RKO (cell line): ENCODE measurements at regions not wholly inside any gene's neighbourhood (a gene's known extent, or its start where the extent isn't known, plus 50 kb on each side); places are given as distances from the start of the nearest gene placed in this dataset.
"Not testable (repeated sequence)": the region's sequence is repeated elsewhere in the genome, so short reads cannot be mapped to it uniquely, and the experiment has no call there.

ENCODE experiments used
- DNase-seq: peaks from one replicate; pipeline ENCODE4 v3.0.0-alpha.2; 2016; ENCODE audit warnings: low spot score

- DNase-seq, result no peak
Observed at GRCh38 chr1:4486408-4487120, 167.8 kb upstream of the AJAP1 start.

- DNase-seq, result no peak
Observed at GRCh38 chr1:4488018-4488417, 166.4 kb upstream of the AJAP1 start.

- no peak for DNase-seq
Observed at GRCh38 chr1:4489486-4489885, 164.9 kb upstream of the AJAP1 start.

- not testable (repeated sequence) for DNase-seq
Observed at GRCh38 chr1:4489992-4490391, 164.4 kb upstream of the AJAP1 start.

GRCh38 chr1:4494027-4494426 is 160.4 kb upstream of the AJAP1 start:
- no peak for DNase-seq

GRCh38 chr1:4494558-4494957 is 159.9 kb upstream of the AJAP1 start:
- DNase-seq, result no peak

- DNase-seq, result no peak
Observed at GRCh38 chr1:4495809-4496208, 158.6 kb upstream of the AJAP1 start.

GRCh38 chr1:4500441-4500840 is 154.0 kb upstream of the AJAP1 start:
- no peak for DNase-seq

GRCh38 chr1:4506591-4506990 is 147.8 kb upstream of the AJAP1 start:
- DNase-seq, result no peak

GRCh38 chr1:4509206-4509605 is 145.2 kb upstream of the AJAP1 start:
- no peak for DNase-seq

- DNase-seq, result no peak
Observed at GRCh38 chr1:4510276-4510691, 144.1 kb upstream of the AJAP1 start.

GRCh38 chr1:4511374-4511773 is 143.0 kb upstream of the AJAP1 start:
- no peak for DNase-seq

- no peak for DNase-seq
Observed at GRCh38 chr1:4512636-4513035, 141.8 kb upstream of the AJAP1 start.

- no peak for DNase-seq
Observed at GRCh38 chr1:4513685-4514084, 140.7 kb upstream of the AJAP1 start.

GRCh38 chr1:4515727-4516289 is 138.6 kb upstream of the AJAP1 start:
- DNase-seq, result no peak

- DNase-seq, result no peak
Observed at GRCh38 chr1:4516596-4516995, 137.8 kb upstream of the AJAP1 start.

- DNase-seq, result no peak
Observed at GRCh38 chr1:4517186-4517954, 137.0 kb upstream of the AJAP1 start.

GRCh38 chr1:4518621-4519020 is 135.8 kb upstream of the AJAP1 start:
- no peak for DNase-seq

GRCh38 chr1:4519954-4520353 is 134.5 kb upstream of the AJAP1 start:
- no peak for DNase-seq

- no peak for DNase-seq
Observed at GRCh38 chr1:4523551-4523950, 130.9 kb upstream of the AJAP1 start.

GRCh38 chr1:4526747-4527146 is 127.7 kb upstream of the AJAP1 start:
- DNase-seq, result no peak

- DNase-seq, result no peak
Observed at GRCh38 chr1:4527819-4528218, 126.6 kb upstream of the AJAP1 start.

- no peak for DNase-seq
Observed at GRCh38 chr1:4528590-4528989, 125.8 kb upstream of the AJAP1 start.
